HG03520 (cell line): ENCODE measurements at regions not wholly inside any gene's neighbourhood (a gene's known extent, or its start where the extent isn't known, plus 50 kb on each side); places are given as distances from the start of the nearest gene placed in this dataset.
"Not testable (repeated sequence)": the region's sequence is repeated elsewhere in the genome, so short reads cannot be mapped to it uniquely, and the experiment has no call there.

Source experiments
- ATAC-seq: cut with Tn5 transposase; IDR thresholded peaks from one replicate; pipeline ENCODE4 v1.9.1; 2021; ENCODE audit warnings: mild to moderate bottlenecking, moderate library complexity; ENCODE audit not compliant: unreplicated experiment

- ATAC-seq = no peak
Measured at GRCh38 chr1:9459816-9460407, 79.4 kb upstream of the SLC25A33 start.

DNA sequence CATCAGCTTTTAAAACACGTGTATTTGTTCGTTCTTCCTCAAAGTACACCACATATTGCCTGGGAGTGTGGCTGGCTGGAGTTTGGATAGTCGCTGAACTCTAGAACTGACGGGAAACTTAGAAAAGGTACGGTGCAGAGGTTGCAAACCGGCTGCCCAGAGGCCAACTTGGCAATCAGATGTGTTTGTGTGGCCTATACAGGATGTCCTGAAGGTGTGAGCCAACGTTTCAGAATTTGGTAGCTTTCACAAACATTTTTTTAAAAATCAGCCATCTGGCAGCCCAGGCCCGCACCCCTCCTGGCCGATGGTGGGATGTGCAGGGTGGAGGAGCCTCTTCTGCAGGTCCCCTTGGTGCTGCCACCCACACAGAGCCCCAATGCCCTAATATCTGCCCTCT is 73.6 kb upstream of the SLC25A33 start:
- no peak for ATAC-seq

DNA sequence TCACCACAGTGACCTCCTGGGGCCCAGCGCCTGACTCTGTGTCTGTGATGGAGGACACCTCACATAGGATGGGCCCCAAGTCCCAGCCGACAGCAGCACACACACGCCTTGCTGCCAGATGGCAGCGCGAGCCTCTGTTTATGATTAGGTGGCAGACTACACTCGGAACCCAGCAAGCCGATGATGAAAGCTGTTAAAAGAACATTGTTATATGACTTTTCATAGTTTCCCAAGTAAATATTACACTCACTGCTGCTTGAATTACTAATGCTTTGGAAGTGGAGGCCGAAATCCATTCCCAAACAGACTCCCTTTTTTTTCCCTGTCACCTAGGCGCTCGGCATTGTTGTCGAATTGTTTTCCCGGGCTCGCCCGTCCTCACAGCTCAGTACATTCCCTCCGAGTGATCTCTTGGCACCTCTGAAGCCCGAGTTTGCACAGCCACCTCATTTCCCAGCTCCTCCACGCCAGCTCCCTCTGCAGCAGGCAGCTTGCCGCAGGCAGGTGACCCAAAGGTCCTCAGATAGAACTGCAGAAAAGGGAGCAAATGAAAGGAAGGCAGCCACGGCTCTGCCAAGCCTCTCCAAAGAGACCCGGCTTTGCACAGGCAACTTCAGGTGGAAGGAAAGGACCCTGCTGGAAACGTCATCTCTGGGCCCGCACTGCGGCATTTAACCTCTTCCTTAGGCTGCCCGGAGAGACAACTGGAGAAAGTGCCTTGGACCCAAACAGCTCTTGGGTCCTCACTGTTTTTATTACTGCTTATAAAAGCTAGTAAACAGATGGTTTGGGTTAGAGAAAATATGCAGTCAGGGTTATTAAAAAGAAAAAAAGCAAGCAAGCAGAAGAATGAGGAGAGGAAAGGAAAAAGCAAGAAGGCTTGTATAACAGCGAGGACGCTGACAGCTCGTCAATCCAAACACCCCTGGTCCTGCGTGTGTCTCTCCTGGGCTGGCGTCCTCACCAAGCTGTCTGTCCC is 72.2 kb upstream of the SLC25A33 start:
- no peak for ATAC-seq

DNA sequence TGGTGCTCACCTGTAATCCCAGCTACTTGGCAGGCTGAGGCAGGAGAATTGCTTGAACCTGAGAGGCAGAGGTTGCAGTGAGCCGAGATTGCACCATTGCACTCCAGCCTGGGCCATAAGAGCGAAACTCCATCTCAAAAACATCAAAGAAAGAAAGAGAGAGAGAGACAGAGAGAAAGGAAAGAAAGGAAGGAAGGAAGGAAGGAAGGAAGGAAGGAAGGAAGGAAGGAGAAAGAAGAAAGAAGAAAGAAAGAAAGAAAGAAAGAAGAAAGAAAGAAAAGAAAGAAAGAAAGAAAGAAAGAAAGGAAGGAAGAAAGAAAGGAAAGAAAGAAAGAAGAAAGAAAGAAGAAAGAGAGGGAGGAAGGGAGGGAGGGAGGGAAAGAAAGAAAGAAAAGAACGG is 69.4 kb upstream of the SLC25A33 start:
- ATAC-seq = not testable (repeated sequence)

DNA sequence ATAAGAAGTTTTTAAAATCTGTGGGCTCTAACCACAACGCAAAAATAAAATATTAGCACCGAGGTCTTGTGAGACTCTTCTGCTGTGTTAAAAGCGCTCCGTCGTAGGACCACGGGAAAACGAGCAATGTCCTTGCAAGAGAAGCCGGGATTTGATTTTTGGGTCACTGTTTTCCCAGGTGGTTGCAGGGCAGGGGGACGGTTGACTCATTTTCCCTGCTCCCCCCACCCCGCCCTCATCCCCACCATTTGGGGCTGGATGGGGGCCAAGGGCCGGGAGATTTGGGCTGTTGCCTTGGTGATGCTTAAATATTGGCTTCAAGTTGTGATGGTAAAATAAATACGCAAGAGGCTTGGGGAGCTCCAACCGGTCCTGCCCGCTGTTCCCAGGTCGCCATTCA is 67.6 kb upstream of the SLC25A33 start:
- ATAC-seq = no peak

GRCh38 chr1:9472386-9473031 is 66.8 kb upstream of the SLC25A33 start:
- no peak for ATAC-seq

GRCh38 chr1:9473032-9473807 is 66.0 kb upstream of the SLC25A33 start:
- ATAC-seq = no peak

DNA sequence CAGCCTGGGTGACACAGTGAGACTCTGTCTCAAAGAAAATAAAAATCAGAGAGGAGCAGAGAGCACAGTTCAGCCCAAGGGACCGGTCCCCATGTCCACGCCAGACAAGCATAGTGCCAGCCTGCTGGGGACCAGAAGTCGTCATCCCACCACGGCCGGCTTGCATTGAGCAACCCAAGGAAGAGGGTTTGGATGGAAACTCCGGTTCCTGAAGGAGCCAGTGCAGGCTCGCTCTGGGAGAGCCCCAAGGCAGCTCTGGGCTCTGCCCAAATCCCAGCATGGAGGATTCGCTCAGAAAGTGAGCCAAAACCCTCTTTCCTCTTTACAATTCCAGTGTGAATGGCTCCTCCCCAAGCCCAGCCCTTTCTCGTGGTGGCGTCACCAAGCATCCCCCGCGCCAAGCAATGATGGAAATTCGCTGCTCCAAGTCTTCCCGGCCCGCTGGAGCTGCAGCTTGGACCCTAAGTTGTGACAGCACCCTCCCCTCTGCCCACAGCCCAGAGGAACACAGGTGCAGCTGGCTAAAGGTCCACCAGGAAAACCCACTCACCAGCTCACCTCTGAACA is 64.1 kb upstream of the SLC25A33 start:
- no peak for ATAC-seq

- ATAC-seq = no peak
Measured at GRCh38 chr1:9476790-9477463, 62.3 kb upstream of the SLC25A33 start.

DNA sequence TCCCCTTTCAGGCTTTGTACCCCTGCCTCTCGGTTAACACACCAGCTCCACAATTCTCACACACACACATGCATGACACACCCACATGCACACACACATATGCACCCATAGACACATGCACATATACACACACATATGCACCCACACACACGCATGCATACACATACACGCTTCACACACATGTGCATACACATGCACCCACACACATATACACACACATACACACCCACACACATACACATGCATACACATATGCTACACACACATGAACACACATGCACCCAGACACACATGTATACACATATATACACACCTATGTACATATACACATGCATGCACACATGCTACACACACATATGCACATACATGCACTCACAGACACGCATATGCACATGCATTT is 61.7 kb upstream of the SLC25A33 start:
- ATAC-seq = no peak

- no peak for ATAC-seq
Measured at GRCh38 chr1:9478021-9478420, 61.2 kb upstream of the SLC25A33 start.

DNA sequence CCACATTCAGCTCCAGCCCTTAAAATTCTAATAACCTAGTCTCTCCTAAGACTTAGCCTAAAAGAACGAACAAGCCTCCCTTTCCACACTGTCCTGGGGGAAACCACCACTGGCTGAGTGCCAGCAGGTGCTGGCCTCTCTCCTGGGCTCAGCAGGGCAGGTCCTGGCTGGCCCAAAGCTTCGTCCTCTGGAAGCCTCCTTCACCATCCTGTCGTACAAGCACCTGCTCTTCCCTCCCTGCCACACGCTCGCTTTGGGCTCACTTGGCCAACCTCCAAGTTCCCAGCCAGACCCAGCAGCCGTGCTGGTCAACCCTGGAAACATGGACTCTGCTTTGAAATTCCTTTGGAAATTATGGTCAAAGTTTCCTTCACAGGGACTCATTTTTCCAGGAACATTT is 58.2 kb upstream of the SLC25A33 start:
- ATAC-seq = no peak

- no peak for ATAC-seq
Measured at GRCh38 chr1:9482403-9482802, 56.9 kb upstream of the SLC25A33 start.

GRCh38 chr1:9482816-9483572 is 56.3 kb upstream of the SLC25A33 start:
- ATAC-seq = no peak

DNA sequence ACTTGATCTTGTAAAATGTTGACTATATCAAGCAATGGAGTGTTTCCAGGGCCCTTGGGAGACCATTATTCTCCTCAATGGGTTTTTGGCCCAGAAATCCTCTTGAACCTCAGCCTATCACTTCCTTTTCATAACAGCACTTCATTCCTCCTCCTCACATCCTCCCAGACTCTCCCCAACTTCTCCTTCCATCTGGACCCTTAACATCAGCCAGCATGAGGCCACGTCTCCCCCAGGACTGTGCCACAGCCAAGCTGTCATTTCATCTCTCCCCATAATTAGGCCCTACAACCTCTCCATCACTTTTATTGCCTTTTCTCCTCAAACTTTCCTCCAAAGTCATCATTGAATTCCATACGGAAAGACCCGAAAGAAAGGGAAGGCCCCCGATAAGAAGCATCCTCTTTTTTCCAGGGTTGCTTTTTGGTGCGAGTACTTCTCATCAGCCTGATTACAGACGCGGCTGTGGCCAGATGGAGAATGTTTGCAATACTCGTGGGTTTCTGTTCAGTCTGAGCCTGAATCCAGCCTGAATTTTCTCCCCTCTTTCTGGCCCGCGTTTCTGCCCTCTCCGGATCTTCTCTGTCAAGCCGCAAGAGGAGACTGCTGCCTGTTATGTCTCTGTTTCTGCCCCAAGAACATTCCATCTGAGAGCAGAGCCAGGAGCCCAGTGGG is 52.7 kb upstream of the SLC25A33 start:
- ATAC-seq = no peak
